ENCODE measurements at regions not wholly inside any gene's neighbourhood (a gene's known extent, or its start where the extent isn't known, plus 50 kb on each side); places are given as distances from the start of the nearest gene placed in this dataset.

DNA sequence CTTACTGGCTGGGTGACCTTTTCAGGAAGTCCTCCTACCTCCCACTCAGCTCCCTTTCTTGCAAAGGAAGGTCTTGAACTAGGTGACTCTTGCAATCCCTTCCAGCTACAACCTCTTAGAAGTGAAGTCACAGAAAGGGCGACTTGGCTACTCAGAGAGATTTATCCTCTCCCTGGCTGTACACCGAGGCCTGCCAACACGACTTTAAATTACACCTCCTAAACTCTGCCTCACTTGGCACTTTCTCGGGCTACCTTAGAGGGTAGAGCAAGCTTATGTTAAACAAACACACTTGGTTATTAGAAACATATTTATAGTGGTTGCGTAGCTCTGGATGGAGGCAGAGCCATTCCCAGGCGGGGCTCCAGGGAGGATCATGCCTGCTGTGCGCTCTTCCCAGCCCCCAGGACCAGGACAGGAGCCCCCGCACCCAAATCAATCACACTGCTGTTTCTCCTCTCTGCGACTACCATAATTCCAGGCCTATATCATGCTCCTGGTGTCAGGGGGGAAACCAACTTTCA is 358.4 kb downstream of the BUD13 start:
- no peak overlapping the region for H3K4me3 ChIP-seq
- TF ChIP-seq, protein P1, sequence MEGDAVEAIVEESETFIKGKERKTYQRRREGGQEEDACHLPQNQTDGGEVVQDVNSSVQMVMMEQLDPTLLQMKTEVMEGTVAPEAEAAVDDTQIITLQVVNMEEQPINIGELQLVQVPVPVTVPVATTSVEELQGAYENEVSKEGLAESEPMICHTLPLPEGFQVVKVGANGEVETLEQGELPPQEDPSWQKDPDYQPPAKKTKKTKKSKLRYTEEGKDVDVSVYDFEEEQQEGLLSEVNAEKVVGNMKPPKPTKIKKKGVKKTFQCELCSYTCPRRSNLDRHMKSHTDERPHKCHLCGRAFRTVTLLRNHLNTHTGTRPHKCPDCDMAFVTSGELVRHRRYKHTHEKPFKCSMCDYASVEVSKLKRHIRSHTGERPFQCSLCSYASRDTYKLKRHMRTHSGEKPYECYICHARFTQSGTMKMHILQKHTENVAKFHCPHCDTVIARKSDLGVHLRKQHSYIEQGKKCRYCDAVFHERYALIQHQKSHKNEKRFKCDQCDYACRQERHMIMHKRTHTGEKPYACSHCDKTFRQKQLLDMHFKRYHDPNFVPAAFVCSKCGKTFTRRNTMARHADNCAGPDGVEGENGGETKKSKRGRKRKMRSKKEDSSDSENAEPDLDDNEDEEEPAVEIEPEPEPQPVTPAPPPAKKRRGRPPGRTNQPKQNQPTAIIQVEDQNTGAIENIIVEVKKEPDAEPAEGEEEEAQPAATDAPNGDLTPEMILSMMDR (IDR thresholded peaks at IDR 0.05) = no peak
- no peaks in the 10 kb centered on the region for H3K4me1 ChIP-seq
- no peak overlapping the region for H3K27ac ChIP-seq
- peaks cover 0 to 2% of the 10 kb centered on the region in 2 donors for H3K27me3 ChIP-seq
- no peak for DNase-seq
- no peak for ATAC-seq
- intact Hi-C loops (cut with DNase I) = no loop called here
- no peaks in the 10 kb centered on the region for H3K9me3 ChIP-seq
- H3K36me3 ChIP-seq = no peaks in the 10 kb centered on the region

DNA sequence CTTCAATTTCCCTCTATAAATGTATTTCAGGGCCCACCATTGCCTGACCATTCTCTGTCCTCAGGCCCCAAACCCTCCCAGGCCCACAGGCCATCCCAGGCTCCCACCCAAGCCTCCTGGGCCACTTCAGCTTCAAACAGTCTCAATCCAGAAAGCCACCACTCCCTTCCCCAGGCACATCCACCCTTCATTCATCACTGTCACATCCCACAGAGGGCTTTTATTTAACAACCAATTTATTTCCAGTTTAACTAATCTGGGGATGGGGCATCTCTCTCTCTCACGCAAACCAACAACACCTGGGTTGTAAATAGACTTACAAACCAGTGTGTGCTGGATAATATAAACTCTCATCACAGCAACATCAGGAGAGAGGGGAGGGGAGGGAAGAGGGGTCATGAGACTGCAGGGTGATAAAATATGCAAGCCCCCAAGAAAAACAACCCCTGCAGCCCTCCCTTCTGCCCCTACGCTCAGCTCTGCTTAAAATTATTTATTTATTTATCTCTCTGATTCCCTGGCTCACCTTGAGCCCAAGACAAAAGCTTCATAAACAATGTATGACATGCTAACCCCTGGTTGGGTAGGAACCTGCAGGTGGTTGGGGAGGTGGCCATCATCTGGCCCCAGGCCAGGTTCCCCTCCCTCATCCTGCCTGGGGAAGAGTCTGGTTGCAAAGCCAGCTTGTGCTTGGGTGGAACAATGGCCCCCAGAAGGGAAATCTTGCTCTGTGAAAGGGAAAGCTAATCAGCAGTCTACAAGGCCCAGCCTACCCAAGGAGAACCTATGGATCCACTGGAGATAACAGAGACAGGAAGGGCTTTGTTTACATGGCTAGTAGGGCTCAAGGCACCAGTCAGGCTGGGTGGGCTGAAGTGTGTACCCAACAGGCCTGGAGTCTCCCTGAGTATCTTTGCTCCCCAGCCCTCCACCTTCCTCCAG is 359.2 kb downstream of the BUD13 start:
- no peak for DNase-seq
- intact Hi-C loops (cut with DNase I) = no loop called here
- ATAC-seq = no peak
- no peaks in the 10 kb centered on the region for H3K9me3 ChIP-seq
- TF ChIP-seq, protein P1 (IDR thresholded peaks at IDR 0.05) = no peak
- no peak overlapping the region for H3K4me3 ChIP-seq
- no peak overlapping the region for H3K27ac ChIP-seq
- H3K4me1 ChIP-seq = no peaks in the 10 kb centered on the region
- no peaks in the 10 kb centered on the region for H3K36me3 ChIP-seq
- peaks cover 0 to 7% of the 10 kb centered on the region in 2 donors for H3K27me3 ChIP-seq

DNA sequence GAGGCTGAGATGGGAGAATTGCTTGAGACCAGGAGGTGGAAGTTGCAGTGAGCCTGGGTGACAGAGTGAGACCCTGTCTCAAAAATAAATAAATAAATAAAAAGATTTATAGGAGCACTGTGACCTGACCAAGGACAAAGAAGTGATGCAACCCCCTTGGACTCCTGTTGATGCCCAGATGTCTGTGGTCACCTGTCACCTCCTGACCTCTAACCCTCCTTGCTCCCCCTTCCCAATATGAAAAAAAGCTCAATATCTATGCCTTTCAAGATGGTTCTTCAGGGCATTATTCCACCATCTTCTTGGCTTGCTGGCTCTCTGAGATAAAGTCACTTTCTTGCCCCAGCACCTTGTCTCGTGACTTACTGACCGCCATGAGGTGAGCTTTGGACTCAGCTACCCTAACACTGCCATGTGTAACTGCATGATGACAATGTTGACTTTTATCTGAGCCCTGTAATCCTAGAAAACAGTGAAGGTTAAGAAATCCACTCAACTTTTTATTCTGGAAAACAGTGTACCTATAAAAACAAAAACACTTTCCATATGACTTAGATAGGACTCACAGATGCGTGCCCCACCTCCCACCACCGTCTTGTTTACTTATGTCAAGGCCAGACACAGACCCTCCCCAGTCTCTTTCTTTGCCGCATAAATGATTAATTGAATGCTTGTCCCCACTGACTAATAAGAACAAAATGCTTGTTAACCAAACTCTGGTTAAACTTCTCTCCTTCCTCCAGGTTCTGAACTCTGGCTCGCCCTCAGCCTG is 360.5 kb downstream of the BUD13 start:
- Histone ChIP-seq H3K27me3 (peaks cover 0 to 7% of the 10 kb centered on the region in 2 donors), H3K4me1 (no peaks in the 10 kb centered on the region), H3K9me3 (no peaks in the 10 kb centered on the region), H3K27ac (no peak overlapping the region), H3K4me3 (no peak overlapping the region), H3K36me3 (no peaks in the 10 kb centered on the region)
- DNase-seq = no peak
- ATAC-seq = no peak
- intact Hi-C loops (cut with DNase I) = no loop called here
- TF ChIP-seq, protein P1 (IDR thresholded peaks at IDR 0.05) = no peak

DNA sequence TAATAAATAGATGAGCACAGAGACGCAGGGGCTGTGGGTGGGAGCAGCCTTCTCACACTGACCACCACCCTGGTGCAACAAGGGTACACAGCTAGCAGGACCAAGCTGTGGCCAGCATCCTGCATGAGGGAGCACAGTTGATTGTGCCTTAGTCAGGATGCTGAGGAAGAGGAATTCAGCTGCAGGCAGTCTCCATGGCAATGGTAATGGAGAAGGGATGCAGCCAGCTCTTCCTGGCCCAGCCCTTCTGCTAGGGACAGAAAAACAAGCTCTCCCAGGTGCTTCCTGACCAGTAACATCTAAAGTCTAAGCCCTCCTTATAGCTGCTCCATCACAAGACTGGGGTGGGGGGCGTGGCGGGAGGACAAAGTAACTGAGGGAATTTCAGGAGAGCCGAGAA is 363.5 kb downstream of the BUD13 start:
- TF ChIP-seq, protein P1 (IDR thresholded peaks at IDR 0.05) = no peak
- no peak overlapping the region for H3K4me3 ChIP-seq
- intact Hi-C loops (cut with DNase I) = no loop called here
- H3K4me1 ChIP-seq = no peaks in the 10 kb centered on the region
- no peaks in the 10 kb centered on the region for H3K9me3 ChIP-seq
- no peak for ATAC-seq
- H3K27me3 ChIP-seq = peaks cover 0 to 7% of the 10 kb centered on the region in 2 donors
- no peak overlapping the region for H3K27ac ChIP-seq
- H3K36me3 ChIP-seq = no peaks in the 10 kb centered on the region
- no peak for DNase-seq

DNA sequence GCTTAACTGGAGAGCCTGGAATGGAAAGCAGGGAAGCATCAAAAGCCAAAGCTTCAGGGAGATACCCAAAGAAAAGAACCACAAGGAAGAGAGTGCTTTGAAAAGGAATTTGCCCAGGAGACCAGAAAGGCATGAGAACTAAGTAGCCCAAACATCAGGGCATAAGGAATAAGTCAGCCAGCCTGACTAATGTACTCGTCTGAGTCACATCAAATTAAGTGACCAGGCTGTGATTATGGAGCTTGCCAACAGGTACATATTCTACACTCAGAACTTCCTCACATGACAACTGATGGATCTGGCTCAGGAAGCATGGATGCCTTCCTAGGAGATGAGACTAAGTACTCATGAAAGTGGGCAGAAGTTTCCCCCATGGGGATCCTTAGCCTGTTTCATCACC is 366.7 kb downstream of the BUD13 start:
- intact Hi-C loops (cut with DNase I) = no loop called here
- H3K4me3 ChIP-seq = no peak overlapping the region
- ATAC-seq (no peak), DNase-seq (no peak)
- no peaks in the 10 kb centered on the region for H3K9me3 ChIP-seq
- H3K36me3 ChIP-seq = no peaks in the 10 kb centered on the region
- peaks cover 0 to 7% of the 10 kb centered on the region in 2 donors for H3K27me3 ChIP-seq
- no peak overlapping the region for H3K27ac ChIP-seq
- TF ChIP-seq, protein P1 (IDR thresholded peaks at IDR 0.05) = no peak
- H3K4me1 ChIP-seq = no peaks in the 10 kb centered on the region
